Breast epithelium (tissue), 3 donors: ENCODE measurements at regions not wholly inside any gene's neighbourhood (a gene's known extent, or its start where the extent isn't known, plus 50 kb on each side); places are given as distances from the start of the nearest gene placed in this dataset.

ENCODE experiments used
- POLR2A ChIP-seq: fragments of 450-650 bp; IDR thresholded peaks from one replicate; pipeline ENCODE4 v1.6.1; 2016; ENCODE audit warnings: antibody characterized with exemption, mild to moderate bottlenecking, moderate library complexity
- TF ChIP-seq, protein P1 (sequence below), 3 donors: fragments of 450-650 bp; IDR thresholded peaks; one replicate each; pipeline ENCODE4 v1.5.1; 2016 to 2017; ENCODE audit warnings: antibody characterized with exemption in 3 of 3, mild to moderate bottlenecking in 3 of 3, moderate library complexity in 3 of 3

GRCh38 chr1:58250587-58250948 lies 296.0 kb downstream of the OMA1 start:
- TF ChIP-seq, protein P1, sequence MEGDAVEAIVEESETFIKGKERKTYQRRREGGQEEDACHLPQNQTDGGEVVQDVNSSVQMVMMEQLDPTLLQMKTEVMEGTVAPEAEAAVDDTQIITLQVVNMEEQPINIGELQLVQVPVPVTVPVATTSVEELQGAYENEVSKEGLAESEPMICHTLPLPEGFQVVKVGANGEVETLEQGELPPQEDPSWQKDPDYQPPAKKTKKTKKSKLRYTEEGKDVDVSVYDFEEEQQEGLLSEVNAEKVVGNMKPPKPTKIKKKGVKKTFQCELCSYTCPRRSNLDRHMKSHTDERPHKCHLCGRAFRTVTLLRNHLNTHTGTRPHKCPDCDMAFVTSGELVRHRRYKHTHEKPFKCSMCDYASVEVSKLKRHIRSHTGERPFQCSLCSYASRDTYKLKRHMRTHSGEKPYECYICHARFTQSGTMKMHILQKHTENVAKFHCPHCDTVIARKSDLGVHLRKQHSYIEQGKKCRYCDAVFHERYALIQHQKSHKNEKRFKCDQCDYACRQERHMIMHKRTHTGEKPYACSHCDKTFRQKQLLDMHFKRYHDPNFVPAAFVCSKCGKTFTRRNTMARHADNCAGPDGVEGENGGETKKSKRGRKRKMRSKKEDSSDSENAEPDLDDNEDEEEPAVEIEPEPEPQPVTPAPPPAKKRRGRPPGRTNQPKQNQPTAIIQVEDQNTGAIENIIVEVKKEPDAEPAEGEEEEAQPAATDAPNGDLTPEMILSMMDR (IDR thresholded peaks at IDR 0.05) = no peak
- TF ChIP-seq POLR2A = no peak
